NOMO-1 treated with dmso at 0.1 percent for 144 hours (cell line): ENCODE measurements at regions not wholly inside any gene's neighbourhood (a gene's known extent, or its start where the extent isn't known, plus 50 kb on each side); places are given as distances from the start of the nearest gene placed in this dataset.
"Not testable (repeated sequence)": the region's sequence is repeated elsewhere in the genome, so short reads cannot be mapped to it uniquely, and the experiment has no call there.

Experiments
- DNase-seq: peaks from one replicate; lab custom pipeline; 2025; ENCODE audit not compliant: unreplicated experiment; lab: John Stamatoyannopoulos, UW

DNA sequence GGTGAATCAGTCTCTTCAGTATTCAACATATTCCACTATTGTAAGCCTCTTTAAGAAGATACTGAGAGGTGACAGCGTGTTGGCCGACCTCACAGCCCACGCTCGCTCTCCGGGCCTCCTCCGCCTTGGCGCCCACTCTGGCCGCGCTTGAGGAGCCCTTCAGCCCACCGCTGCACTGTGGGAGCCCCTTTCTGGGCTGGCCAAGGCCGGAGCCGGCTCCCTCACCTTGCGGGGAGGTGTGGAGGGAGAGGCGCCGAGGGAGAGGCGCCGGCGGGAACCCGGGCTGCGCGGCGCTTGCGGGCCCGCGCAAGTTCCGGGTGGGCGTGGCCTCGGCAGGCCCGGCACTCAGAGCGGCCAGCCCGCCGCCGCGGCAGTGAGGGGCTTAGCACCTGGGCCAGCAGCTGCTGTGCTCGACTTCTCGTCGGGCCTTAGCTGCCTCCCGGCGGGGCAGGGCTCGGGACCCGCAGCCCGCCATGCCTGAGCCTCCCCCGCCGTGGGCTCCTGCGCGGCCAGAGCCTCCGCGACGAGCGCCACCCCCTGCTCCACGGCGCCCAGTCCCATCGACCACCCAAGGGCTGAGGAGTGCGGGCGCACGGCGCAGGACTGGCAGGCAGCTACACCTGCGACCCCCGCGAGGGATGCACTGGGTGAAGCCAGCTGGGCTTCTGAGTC, 306.4 kb downstream of the SEMA3D start:
- DNase-seq = not testable (repeated sequence)

DNA sequence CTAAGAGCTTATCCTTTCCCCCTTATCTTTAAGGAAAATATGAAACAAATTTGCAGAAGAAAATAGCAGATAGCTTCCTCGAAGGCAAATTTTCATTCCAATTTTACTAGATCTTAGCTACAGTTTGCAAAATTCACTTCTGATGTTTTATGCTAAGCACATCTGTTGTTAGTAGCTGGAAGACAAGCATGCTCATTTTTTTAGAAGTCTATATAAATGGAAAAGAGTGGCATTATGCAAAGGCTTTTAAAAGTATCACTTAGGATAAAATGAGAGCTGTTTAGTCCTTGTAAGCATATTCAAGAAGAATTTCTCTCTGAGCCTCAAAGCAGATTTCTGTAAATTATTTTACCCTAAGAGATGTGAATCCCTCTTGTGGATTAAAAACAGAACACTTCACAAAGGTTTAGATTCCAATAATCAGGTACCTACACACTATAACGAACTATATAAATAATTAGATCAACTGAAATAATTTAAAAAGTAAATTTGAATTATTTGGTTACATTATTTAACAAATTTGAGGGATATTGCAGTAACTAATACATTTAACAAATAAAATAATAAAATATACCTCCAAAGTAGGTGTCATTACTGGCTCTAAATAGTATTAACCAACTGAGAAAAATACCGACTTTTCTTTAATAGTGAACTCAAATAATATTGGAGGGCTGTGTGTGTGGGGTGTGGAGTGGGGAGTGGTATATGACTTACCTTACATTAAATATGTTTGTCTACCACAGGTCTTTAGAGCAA, 307.1 kb downstream of the SEMA3D start:
- no peak for DNase-seq

DNA sequence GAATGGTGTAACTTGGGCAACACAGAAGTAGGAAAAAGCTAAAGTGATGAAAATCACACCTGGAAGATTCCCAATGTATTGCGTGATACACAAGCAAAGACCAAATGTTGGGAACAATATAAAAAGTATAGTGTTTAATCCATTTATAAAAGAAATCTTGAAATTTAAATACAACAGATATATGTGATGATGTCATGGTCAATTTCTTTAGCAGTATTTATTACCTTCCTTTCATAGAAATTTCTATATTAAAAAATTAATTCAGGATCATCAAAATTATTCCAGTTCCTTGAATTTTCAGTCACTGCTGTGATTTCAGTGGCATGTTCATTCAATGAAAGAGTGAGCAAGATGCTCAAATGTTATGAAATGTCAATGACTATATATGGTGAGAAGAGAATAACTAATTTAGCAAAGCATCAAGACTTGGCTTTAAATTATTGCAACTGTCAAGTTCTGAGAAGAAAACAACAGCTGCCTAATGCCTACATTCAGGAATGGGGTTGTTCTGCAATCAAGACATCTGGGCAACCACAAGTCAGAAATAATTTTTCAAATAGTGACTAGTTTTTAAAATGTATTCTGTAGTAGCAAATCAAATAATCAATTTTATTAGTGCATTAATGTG, 308.8 kb downstream of the SEMA3D start:
- DNase-seq = no peak

DNA sequence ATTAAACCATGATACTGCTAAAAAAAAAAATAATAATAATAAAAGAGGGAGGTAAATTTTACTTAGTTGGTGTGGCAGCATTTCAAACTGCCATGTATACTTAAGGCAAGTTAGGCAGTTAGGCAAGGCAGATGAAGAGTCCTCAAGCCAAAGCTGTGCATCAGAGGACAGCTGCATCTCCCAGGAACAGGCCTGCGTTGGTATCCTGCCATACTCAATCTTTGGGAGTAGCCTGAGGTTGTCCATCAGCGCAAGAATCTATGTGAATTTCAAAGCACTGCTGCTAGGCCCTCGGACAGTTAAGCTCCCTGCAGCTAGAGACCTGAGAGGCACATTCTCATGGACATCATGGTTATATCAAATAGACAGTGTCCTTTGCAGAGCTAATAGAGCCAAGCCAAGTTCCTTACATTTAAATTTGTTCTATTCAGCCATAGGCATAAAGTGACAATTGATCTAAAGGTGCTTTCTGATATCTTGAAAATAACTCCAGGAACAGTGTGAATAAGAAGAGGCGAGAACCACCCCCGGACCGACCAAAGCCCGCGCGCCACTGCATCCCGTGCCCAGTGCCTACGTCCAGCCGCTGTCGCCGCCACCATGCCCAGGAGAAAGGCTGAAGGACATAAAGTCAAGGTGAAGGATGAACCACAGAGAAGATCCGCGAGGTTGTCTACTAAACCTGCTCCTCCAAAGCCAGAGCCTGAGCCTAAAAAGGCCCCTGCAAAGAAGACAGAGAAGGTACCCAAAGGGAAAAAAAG, 310.6 kb downstream of the SEMA3D start:
- no peak for DNase-seq

DNA sequence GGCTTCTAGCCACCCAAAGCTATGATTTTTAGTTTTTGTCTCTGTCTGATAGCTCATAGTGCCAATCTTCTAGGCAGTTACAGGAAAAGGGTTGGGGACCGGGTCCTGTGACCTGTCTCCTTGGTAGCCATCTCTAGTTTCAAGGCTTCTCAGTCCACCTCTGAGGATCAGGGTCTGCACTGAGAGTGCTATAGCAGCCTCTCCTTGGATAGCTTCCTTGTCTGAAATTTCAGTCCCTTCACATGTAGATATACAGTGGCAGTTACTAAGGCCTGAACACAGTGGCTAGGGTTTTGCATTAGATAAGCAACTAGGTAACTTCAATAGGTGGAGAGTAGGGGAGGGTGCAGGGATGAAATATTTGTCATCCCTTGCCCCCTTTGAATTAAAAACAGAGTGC, 321.3 kb downstream of the SEMA3D start:
- no peak for DNase-seq

DNA sequence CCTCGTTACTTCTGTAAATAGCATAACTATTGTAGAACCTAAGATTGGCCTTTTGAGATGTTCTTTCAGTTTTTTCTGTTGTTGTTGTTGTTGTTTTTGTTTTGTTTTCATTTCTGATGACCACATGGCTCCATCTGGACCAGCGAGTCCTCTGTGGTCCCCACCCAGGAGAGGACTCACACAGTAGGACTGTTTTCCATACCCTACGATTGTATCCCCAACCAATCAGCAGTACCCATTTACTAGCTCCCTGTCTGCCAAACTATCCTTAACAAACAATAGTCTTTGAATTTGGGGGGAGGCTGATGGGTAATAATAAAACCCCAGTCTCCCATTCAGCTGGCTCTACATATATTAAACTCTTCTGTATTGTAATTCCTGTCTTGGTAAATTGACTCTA, 329.5 kb downstream of the SEMA3D start:
- no peak for DNase-seq

DNA sequence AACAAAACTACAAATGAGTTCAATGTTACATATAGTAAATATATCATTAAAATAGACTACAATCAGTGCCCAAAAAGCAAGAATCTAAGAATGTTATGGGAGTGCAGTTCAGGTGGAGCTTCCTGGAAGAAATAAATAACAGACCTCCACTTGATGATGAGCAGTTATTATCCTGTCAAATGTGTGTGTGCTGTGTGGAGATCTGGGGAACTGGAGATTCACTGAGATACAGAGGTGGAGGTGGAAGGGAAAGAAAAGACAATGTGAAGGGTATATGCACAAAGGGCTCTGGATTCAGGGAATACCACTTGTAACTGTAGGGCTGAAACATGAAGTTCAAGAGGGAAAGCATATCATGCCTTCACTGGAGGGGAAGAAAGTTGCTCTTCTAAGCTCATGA, 331.1 kb downstream of the SEMA3D start:
- DNase-seq = no peak

DNA sequence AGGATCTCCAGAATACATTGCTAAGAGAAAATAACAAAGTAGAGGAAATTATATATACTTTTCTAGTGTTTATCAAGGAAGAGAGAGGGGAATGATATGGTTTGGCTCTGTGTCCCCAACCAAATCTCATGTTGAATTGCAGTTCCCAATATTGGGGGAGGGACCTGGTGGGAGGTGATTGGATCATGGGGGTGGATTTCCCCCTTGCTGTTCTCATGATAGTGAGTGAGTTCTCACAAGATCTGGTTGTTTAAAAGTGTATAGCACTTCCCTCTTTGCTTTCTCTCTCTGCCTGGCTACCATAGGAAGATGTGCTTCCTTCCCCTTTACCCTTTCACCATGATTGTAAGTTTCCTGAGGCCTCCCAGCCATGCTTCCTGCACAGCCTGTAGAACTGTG, 337.9 kb downstream of the SEMA3D start:
- not testable (repeated sequence) for DNase-seq

DNA sequence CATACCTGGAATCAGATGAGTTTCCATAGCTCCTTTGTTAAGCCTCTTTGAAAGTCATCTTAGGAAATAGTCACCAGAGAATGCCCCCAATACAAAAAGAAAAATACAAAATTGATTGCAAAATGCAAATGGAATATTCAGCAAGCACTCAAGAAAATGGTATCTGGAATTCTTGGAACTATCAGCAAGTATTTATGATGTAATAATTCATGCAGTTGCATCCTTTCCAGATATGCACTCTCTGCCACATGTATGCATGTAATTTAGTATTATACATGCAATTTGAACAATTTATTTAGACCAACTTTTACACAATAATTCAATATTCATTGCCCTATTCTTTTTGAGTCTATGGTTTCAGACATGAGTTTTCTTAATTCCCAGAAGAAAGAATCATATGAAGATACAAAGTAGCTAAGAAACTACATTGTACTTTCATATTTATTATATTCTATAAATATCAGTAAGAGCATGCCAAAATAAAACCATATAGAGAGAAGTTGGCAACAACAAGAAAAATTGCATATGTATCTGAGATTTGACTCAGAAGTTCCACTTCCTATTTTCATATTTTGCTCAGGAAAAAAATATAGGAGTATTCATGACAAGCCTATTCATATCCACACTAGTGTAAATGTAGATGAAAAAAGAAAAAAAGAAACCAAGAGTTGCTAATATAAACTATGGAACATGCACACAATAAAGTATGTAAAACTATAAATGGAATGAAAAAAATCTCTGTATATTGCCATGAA, 338.5 kb downstream of the SEMA3D start:
- DNase-seq = no peak

DNA sequence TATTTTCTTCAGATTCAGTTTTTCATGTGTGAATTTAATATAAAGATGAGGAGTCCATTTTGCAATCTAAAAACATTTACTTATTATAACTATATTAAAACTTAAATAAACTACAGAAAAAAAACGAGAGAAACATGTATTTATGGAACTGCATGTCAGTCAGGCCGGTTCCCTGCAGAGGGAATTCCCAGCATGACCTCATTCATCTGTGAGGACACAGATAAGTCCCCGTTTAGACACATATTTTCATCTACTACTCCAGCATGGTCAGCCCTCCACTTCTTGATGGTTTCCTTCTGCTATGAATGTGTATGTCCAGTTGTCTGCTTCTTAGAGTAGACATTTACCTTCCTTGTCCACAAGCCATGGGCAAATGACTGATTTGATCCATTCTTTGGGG, 339.1 kb downstream of the SEMA3D start:
- DNase-seq = no peak

DNA sequence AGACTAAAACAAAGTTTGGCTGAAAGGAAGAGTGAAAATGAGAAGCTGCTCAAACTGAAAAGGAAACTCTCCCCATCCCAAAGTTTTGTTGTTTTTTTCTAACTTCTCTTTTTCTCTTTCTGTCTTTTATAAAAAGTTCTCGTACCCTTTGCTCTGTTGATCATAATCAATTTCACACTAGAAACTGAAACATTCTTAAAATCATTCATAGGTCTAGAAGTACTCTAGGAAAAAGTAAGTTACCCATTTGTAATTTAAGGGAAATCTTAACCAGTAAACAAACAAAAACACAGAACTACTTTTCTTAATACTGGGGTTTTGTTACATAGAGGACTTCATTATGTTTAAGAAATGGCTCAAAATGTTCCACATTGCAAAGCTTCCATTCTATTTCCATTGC, 339.8 kb downstream of the SEMA3D start:
- no peak for DNase-seq

DNA sequence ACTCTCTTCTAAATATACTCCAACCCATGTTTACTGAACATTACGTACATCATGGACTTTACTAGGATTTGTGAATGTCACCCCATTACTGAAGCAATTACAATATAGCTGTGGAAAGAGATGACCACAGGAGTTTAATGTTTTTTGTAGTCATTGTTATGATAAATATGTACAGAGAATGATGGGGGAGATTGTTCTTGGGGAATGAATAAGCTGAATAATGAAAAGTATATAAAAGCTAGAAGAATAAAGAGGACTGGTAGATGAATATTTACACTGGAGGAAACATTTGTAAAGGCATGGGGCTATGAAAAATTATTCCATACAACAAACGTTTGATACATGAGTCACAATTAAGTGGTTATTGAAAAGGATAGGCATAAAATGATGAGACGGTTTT, 340.9 kb downstream of the SEMA3D start:
- DNase-seq = no peak

DNA sequence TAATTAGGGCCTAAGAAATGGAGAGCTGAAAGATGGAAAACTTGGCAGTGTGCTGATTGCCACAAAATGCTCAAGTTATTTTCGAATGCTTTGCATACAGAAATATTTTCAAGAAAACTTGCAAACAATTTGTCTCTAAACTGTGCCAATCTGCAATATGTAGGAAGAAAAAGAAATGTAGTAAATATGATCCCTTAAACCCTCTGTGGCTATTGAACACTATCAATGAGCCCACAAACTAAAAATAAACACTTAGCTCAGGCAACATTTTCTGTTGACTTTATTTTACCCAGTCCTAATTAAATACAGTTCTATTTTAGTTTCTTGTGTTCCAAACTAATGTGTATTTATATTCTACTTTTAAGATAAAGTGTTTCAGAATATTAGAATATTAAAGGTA, 342.1 kb downstream of the SEMA3D start:
- DNase-seq = no peak

DNA sequence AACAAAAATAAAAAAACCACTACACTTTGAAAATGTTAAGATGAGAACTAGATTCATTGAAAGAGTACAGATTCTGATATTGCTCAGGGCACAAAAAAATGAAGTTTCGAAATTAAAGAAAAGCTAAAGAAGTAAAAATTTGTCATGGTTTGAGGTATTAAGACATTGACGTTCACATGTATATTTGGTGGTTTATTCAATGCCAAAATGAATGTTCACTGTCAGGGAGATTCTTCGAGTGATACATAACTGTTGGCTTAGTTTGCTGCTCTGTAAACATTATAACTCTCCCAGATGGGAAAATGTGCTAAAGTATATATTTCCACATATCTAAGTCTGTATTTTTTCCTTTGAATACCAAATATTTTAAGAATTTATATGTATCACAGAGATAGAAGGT, 345.0 kb downstream of the SEMA3D start:
- DNase-seq = no peak

DNA sequence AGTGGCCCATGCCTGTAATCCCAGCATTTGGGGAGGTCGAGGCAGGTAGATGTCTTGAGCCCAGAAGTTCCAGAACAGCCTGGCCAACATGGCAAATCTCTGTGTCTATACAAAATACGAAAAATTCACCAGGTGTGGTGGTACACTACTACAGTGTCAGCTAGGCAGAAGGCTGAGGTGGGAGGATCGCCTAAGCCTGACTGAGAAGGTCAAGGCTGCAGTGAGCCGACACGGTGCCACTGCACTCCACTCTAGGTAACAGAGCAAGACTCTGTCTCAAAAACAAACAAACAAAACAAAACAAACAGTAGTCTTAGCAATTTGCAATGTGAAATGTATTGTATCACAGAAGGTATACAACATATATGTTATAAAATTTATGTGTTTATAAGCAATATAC, 348.0 kb downstream of the SEMA3D start:
- DNase-seq = no peak

DNA sequence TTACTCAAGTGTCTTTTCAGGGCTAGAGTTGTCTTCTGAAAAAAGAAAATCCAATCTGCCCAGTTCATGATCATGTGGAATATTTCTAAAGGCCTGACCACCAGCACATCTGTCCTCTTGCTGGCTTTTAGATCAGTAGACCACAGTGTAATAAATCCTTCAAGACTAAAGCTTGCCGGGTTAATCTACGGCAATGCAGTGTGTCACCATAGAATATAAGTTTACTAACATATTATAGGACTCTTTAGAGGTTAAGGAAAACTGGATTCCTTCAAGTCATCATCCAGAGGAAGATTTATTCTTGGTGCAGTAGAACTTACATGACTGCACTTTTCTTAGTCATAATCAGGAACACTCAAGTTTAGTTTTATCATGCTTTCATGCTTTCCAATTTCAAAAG, 349.5 kb downstream of the SEMA3D start:
- DNase-seq = no peak

DNA sequence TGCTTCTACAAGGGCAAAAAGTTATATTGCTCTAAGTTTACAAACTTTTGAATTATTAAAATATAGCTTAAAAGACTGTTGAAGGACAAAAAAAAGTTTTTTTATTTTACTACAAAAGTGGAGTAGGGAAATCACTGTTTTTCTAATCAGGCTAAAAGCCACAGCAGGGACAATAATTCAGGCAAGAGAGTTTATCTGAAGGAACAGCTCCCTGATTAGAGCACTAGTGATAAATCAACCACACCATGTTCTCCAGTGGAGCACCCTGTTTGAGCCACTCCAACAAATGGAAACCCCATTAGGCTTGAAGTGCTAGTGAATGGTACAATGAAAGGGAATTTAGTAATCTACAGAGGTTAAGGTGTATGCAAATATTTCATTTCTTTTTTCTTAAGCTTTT, 357.1 kb downstream of the SEMA3D start:
- DNase-seq = no peak

DNA sequence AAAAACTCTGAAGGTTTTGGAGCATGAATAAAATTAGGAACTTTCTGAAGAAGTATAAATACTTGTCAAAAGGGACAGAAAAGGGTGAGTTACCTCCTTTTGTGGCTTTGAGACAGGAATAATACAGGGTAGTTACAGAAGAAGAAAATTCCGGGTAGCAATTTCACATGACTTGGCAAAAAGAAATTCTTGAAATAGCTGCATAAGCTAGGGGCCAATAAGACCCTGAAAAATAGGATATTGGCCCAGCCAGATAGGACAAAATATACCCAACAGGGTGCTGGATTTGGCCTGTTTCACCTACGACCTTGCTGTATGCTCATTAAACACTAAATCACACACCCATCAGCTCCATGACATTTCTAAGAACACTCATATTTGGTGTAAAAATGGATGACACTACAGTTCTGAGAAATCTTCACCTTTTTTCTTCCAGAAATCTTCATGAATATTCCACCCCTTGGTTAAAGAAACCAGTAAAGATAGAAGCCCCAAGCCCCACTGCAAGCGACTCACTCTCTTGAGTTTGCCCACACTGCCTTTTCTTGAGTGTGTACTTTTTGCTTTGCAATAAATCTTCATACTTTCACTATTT, 362.7 kb downstream of the SEMA3D start:
- no peak for DNase-seq

DNA sequence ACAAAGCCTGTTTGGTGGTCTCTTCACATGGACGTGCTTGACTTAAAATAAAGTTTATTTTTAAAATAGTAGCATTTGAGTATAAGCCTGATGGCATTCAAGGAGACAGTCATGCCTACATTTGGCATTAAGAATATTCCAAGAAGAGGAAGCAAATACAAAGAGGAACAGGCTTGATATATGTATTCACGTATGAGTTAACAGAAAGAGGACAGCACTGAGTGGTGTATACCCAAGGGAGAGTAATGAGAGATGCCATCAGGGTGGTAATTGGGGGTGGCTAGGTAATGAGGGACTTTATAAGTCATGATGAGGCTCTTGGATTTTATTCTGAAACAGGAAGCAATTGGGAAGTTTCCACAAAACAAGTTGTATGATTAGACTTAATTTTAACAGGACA, 363.3 kb downstream of the SEMA3D start:
- peak; percentile 30 for DNase-seq

DNA sequence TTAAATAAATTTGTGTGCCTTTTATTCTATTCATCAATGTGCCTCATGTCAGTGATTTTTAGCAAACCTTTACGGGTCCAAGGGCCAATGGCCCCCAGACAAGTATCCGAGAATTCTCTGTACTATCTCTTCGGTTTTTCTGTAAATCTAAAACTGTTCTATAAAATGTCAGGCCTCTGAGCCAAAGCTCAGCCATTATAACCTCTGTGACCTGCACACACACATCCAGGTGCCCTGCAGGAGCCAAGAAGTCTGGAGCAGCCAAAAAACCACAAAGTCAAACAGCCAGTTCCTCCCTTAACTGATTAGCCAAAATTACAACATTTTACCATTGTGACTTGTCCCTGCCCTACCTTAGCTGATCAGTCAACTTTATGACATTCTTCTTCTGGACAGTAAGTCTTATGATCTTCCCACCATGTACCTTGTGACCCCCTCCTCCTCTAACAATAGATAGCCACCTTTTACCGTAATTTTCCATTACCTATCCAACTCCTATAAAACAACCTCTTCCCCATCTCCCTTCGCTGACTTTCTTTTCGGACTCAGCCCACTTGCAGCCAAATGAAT, 363.8 kb downstream of the SEMA3D start:
- DNase-seq = no peak
